ENCODE measurements at regions not wholly inside any gene's neighbourhood (a gene's known extent, or its start where the extent isn't known, plus 50 kb on each side); places are given as distances from the start of the nearest gene placed in this dataset.

- no peak for TF ChIP-seq EZH2 (IDR thresholded peaks at IDR 0.05)
- no peak for TF ChIP-seq POLR2AphosphoS5 (IDR thresholded peaks at IDR 0.05; ENCODE audit: borderline replicate concordance, low read depth, low read length)
- no peak for TF ChIP-seq FOXP2 (optimal IDR thresholded peaks at IDR 0.05; ENCODE audit: control extremely low read depth, extremely low read length, insufficient read depth)
These were observed 67.1 kb downstream of the CRYGS start for GRCh38 chr3:186477033-186477432.

Measured in SK-N-MC (cell line).